ENCODE measurements at regions not wholly inside any gene's neighbourhood (a gene's known extent, or its start where the extent isn't known, plus 50 kb on each side); places are given as distances from the start of the nearest gene placed in this dataset.

- ATAC-seq: no peak
- TF ChIP-seq CBX2 (IDR thresholded peaks at IDR 0.05; ENCODE audit: borderline replicate concordance, low read depth) (no peak), BCL3 (IDR thresholded peaks at IDR 0.05) (no peak), ATOH8 (CRISPR knock-in tag; IDR thresholded peaks at IDR 0.05; ENCODE audit: low read depth) (no peak), HES2 (IDR thresholded peaks at IDR 0.05) (no peak), RFX5 (IDR thresholded peaks at IDR 0.05) (no peak), MAFK (IDR thresholded peaks at IDR 0.05; ENCODE audit: partially characterized antibody) (no peak), HMGXB4 (CRISPR knock-in tag; IDR thresholded peaks at IDR 0.05; ENCODE audit: borderline replicate concordance) (no peak), E2F6 (IDR thresholded peaks at IDR 0.05; ENCODE audit: borderline replicate concordance, low read depth) (no peak), NR3C1 (IDR thresholded peaks at IDR 0.05) (no peak), BHLHE40 (IDR thresholded peaks at IDR 0.05; ENCODE audit: low read depth, low read length) (no peak), HOXB13 (CRISPR knock-in tag; IDR thresholded peaks at IDR 0.05; ENCODE audit: low read depth) (no peak), ELK1 (IDR thresholded peaks at IDR 0.05; ENCODE audit: low read depth, low read length) (no peak), FOSL2 (IDR thresholded peaks at IDR 0.05) (no peak), FOSL2 (CRISPR knock-in tag; IDR thresholded peaks at IDR 0.05) (no peak)
- H3K27ac ChIP-seq: no peak overlapping the region
- CTCF ChIA-PET: no interaction called here
- H3K4me2 ChIP-seq: no peak overlapping the region
- WGBS (ENCODE audit: missing lambda C conversion rate): 80% methylated on average over 2 of the region's 2 CpGs
- H3K9me3 ChIP-seq: no peaks in the 10 kb centered on the region
- FAIRE-seq: no peak
- H3K4me3 ChIP-seq: no peak overlapping the region
- POLR2A ChIA-PET: no interaction called here
- no peak for DNase-seq (ENCODE audit: low read depth in 1 of 2, low spot score in 1 of 2)
- H3K4me1 ChIP-seq: no peaks in the 10 kb centered on the region
These were observed 87.9 kb downstream of the RAP2B start for GRCh38 chr3:153249906-153250305.

GRCh38 chr3:153250446-153250845 is 88.4 kb downstream of the RAP2B start:
- Histone ChIP-seq H3K9me3 (no peaks in the 10 kb centered on the region), H3K4me2 (no peak overlapping the region), H3K27ac (no peak overlapping the region), H3K4me3 (no peak overlapping the region), H3K4me1 (no peaks in the 10 kb centered on the region)
- POLR2A ChIA-PET: no interaction called here
- 46% methylated on average over 2 of the region's 2 CpGs for WGBS (ENCODE audit: missing lambda C conversion rate)
- CTCF ChIA-PET: no interaction called here
- DNase-seq (ENCODE audit: low read depth in 1 of 2, low spot score in 1 of 2) (no peak), FAIRE-seq (no peak), ATAC-seq (no peak)
- TF ChIP-seq CTCF (IDR thresholded peaks at IDR 0.05) (no peak), MAFK (IDR thresholded peaks at IDR 0.05; ENCODE audit: partially characterized antibody) (no peak), FOSB (CRISPR knock-in tag; IDR thresholded peaks at IDR 0.05) (no peak), EP300 (IDR thresholded peaks at IDR 0.05) (no peak), KDM1A (IDR thresholded peaks at IDR 0.05; ENCODE audit: low read depth) (no peak), CBX2 (IDR thresholded peaks at IDR 0.05; ENCODE audit: borderline replicate concordance, low read depth) (no peak), HDAC2 (IDR thresholded peaks at IDR 0.05) (no peak)

All from A549 (cell line).